H1 (cell line): ENCODE measurements at regions not wholly inside any gene's neighbourhood (a gene's known extent, or its start where the extent isn't known, plus 50 kb on each side); places are given as distances from the start of the nearest gene placed in this dataset.

ENCODE experiments used
- ATF2 ChIP-seq: IDR thresholded peaks from 2 replicates; pipeline ENCODE4 v1.6.1; 2012; ENCODE audit warnings: low read length, inconsistent platforms
- BCL11A ChIP-seq, 2 experiments: IDR thresholded peaks; one replicate each; pipeline ENCODE4 v1.6.1; 2011; ENCODE audit warnings: low read depth in 2 of 2, low read length in 2 of 2, mild to moderate bottlenecking in 2 of 2
- CBX5 ChIP-seq: fragments of 300-800, 300-1000 bp; sonication (generic); IDR thresholded peaks from 2 replicates; pipeline ENCODE4 v1.7.1; 2016; ENCODE audit warnings: antibody characterized with exemption, low read length, low read depth
- CHD2 ChIP-seq: IDR thresholded peaks from 2 replicates; pipeline ENCODE4 v1.6.1; 2012; ENCODE audit warnings: low read length, improper control_type of control experiment
- CTBP2 ChIP-seq: IDR thresholded peaks from 2 replicates; pipeline ENCODE4 v1.7.0; 2011; ENCODE audit warnings: borderline replicate concordance, mild to moderate bottlenecking, moderate library complexity, mixed read lengths, low read length; ENCODE audit not compliant: insufficient read depth, insufficient read length
- CTCF ChIP-seq, 3 experiments: IDR thresholded peaks; 1 replicate in 2 of 3; 2 replicates in 1 of 3; pipeline versions ENCODE4 v1.5.1 to v1.6.1; 2011; ENCODE audit warnings: low read length in 3 of 3, mild to moderate bottlenecking in 3 of 3, inconsistent platforms in 2 of 3, low read depth in 1 of 3, moderate library complexity in 1 of 3; ENCODE audit not compliant: insufficient read depth in 1 of 3; ENCODE audit errors: control extremely low read depth in 1 of 3
- GABPA ChIP-seq: IDR thresholded peaks from 2 replicates; pipeline ENCODE4 v1.6.1; 2011; ENCODE audit warnings: mild to moderate bottlenecking, low read length, moderate library complexity, borderline replicate concordance; ENCODE audit not compliant: insufficient read depth
- JUND ChIP-seq: IDR thresholded peaks from 2 replicates; pipeline ENCODE4 v1.6.1; 2011; ENCODE audit warnings: mild to moderate bottlenecking, improper control_type of control experiment, low read length
- MAFK ChIP-seq: IDR thresholded peaks from 2 replicates; pipeline ENCODE4 v1.6.1; 2012; ENCODE audit warnings: low read depth, mild to moderate bottlenecking, improper control_type of control experiment, low read length
- NRF1 ChIP-seq: IDR thresholded peaks from 2 replicates; pipeline ENCODE4 v1.6.1; 2011; ENCODE audit warnings: mild to moderate bottlenecking, low read depth, low read length, improper control_type of control experiment
- POLR2A ChIP-seq, 2 experiments: IDR thresholded peaks; 1 replicate in 1 of 2; 2 replicates in 1 of 2; pipeline ENCODE4 v1.6.1; 2011; ENCODE audit warnings: low read depth in 2 of 2, low read length in 2 of 2, mild to moderate bottlenecking in 2 of 2; ENCODE audit errors: control extremely low read depth in 1 of 2
- RAD21 ChIP-seq, 2 experiments: IDR thresholded peaks in 1 of 2; conservative IDR thresholded peaks in 1 of 2; 2 replicates each; pipeline ENCODE4 v1.6.1; 2011; ENCODE audit warnings: low read depth in 2 of 2, low read length in 2 of 2, improper control_type of control experiment in 1 of 2, inconsistent platforms in 1 of 2, mild to moderate bottlenecking in 1 of 2, moderate library complexity in 1 of 2
- TAF1 ChIP-seq: IDR thresholded peaks from 2 replicates; pipeline ENCODE4 v1.6.1; 2011; ENCODE audit warnings: mild to moderate bottlenecking, low read depth, low read length

GRCh38 chr15:62469478-62469873 is 304.4 kb upstream of the C2CD4B start:
- TF ChIP-seq POLR2A (IDR thresholded peaks at IDR 0.05; ENCODE audit: control extremely low read depth in 1 of 2, low read depth in 2 of 2, low read length in 2 of 2) = no peak
- TF ChIP-seq TAF1 = no peak
- TF ChIP-seq BCL11A (IDR thresholded peaks at IDR 0.05; ENCODE audit: low read depth in 2 of 2, low read length in 2 of 2) = no peak
- no peak for TF ChIP-seq CTCF (IDR thresholded peaks at IDR 0.05; ENCODE audit: control extremely low read depth in 1 of 3, insufficient read depth in 1 of 3, low read depth in 1 of 3, low read length in 3 of 3)
- TF ChIP-seq CHD2 = no peak
- TF ChIP-seq JUND = no peak
- TF ChIP-seq MAFK = no peak
- no peak for TF ChIP-seq CTBP2
- TF ChIP-seq ATF2 = no peak
- no peak for TF ChIP-seq NRF1
- no peak for TF ChIP-seq CBX5
- no peak for TF ChIP-seq RAD21 (IDR thresholded peaks at IDR 0.05 in 1 of 2, conservative IDR thresholded peaks at IDR 0.05 in 1 of 2; ENCODE audit: low read depth in 2 of 2, low read length in 2 of 2)
- TF ChIP-seq GABPA = no peak
